ENCODE measurements at regions not wholly inside any gene's neighbourhood (a gene's known extent, or its start where the extent isn't known, plus 50 kb on each side); places are given as distances from the start of the nearest gene placed in this dataset.

- no peak for TF ChIP-seq CTCF (IDR thresholded peaks at IDR 0.05; ENCODE audit: low read length)
- no peak for TF ChIP-seq EZH2phosphoT487 (IDR thresholded peaks at IDR 0.05; ENCODE audit: low read length)
- TF ChIP-seq EZH2 (optimal IDR thresholded peaks at IDR 0.05; ENCODE audit: low read depth, low read length): no peak
- H2AFZ ChIP-seq (ENCODE audit: low read length): no peak overlapping the region
- H3K4me3 ChIP-seq (ENCODE audit: low read length): no peak overlapping the region
- H3F3A ChIP-seq (ENCODE audit: insufficient read depth, low read length): no peaks in the 10 kb centered on the region
- H3K4me2 ChIP-seq (ENCODE audit: low read depth, low read length): no peak overlapping the region
- H3K9me3 ChIP-seq (replicated peaks; ENCODE audit: insufficient read depth, low read length): no peaks in the 10 kb centered on the region
- H3K9me2 ChIP-seq (replicated peaks; ENCODE audit: insufficient read depth, low read length): no peaks in the 10 kb centered on the region
- no peaks in the 10 kb centered on the region for H3K4me1 ChIP-seq (ENCODE audit: low read length)
- H3K36me3 ChIP-seq (replicated peaks; ENCODE audit: insufficient read depth, low read length): no peaks in the 10 kb centered on the region
- H3K27me3 ChIP-seq (replicated peaks; ENCODE audit: insufficient read depth, low read length): no peaks in the 10 kb centered on the region
- no peak for DNase-seq
- H3K9ac ChIP-seq (ENCODE audit: low read length): no peak overlapping the region
- no peak overlapping the region for H3K27ac ChIP-seq (ENCODE audit: low read length)
- H4K20me1 ChIP-seq (ENCODE audit: insufficient read depth, low read length): no peaks in the 10 kb centered on the region
- H3K79me2 ChIP-seq (ENCODE audit: low read length): no peaks in the 10 kb centered on the region
Measured at GRCh38 chr2:40955635-40956034, 503.7 kb upstream of the SLC8A1 start.

DNA sequence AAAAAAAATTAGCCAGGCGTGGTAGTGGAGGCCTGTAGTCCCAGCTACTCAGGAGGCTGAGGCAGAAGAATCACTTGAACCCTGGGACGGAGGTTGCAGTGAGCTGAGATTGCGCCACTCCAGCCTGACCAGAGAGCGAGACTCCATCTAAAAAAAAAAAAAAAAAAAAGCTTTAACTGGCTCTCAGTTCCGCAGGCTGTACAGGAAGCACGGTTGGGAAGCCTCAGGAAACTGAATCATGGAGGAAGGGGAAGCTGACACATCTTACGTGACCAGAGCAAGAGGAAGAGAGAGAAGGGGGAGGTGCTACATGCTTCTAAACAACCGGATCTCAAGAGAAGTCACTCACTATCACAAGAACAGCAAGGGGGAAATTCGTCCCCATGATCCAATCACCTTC lies 505.6 kb upstream of the SLC8A1 start:
- TF ChIP-seq CTCF (IDR thresholded peaks at IDR 0.05; ENCODE audit: low read length) (no peak), EZH2phosphoT487 (IDR thresholded peaks at IDR 0.05; ENCODE audit: low read length) (no peak), EZH2 (optimal IDR thresholded peaks at IDR 0.05; ENCODE audit: low read depth, low read length) (no peak)
- Histone ChIP-seq H3K27ac (ENCODE audit: low read length) (no peak overlapping the region), H3K9me2 (replicated peaks; ENCODE audit: insufficient read depth, low read length) (no peaks in the 10 kb centered on the region), H3K79me2 (ENCODE audit: low read length) (no peaks in the 10 kb centered on the region), H3K27me3 (replicated peaks; ENCODE audit: insufficient read depth, low read length) (no peaks in the 10 kb centered on the region), H3K4me1 (ENCODE audit: low read length) (no peaks in the 10 kb centered on the region), H2AFZ (ENCODE audit: low read length) (no peak overlapping the region), H4K20me1 (ENCODE audit: insufficient read depth, low read length) (no peaks in the 10 kb centered on the region), H3F3A (ENCODE audit: insufficient read depth, low read length) (no peaks in the 10 kb centered on the region), H3K4me3 (ENCODE audit: low read length) (no peak overlapping the region), H3K9me3 (replicated peaks; ENCODE audit: insufficient read depth, low read length) (no peaks in the 10 kb centered on the region), H3K9ac (ENCODE audit: low read length) (no peak overlapping the region), H3K36me3 (replicated peaks; ENCODE audit: insufficient read depth, low read length) (no peaks in the 10 kb centered on the region), H3K4me2 (ENCODE audit: low read depth, low read length) (no peak overlapping the region)
- no peak for DNase-seq

GRCh38 chr2:40962026-40962425 lies 510.1 kb upstream of the SLC8A1 start:
- Histone ChIP-seq H3K4me2 (ENCODE audit: low read depth, low read length) (no peak overlapping the region), H3K9me3 (replicated peaks; ENCODE audit: insufficient read depth, low read length) (no peaks in the 10 kb centered on the region)
- no peak for DNase-seq

More at GRCh38 chr2:40962026-40962425, 510.1 kb upstream of the SLC8A1 start:
- no peaks in the 10 kb centered on the region for H3K9me2 ChIP-seq (replicated peaks; ENCODE audit: insufficient read depth, low read length)
- H3K27ac ChIP-seq (ENCODE audit: low read length): no peak overlapping the region
- H2AFZ ChIP-seq (ENCODE audit: low read length): no peak overlapping the region
- no peaks in the 10 kb centered on the region for H3K36me3 ChIP-seq (replicated peaks; ENCODE audit: insufficient read depth, low read length)
- H3K79me2 ChIP-seq (ENCODE audit: low read length): no peaks in the 10 kb centered on the region
- H4K20me1 ChIP-seq (ENCODE audit: insufficient read depth, low read length): no peaks in the 10 kb centered on the region
- H3F3A ChIP-seq (ENCODE audit: insufficient read depth, low read length): no peaks in the 10 kb centered on the region
- no peaks in the 10 kb centered on the region for H3K4me1 ChIP-seq (ENCODE audit: low read length)
- H3K27me3 ChIP-seq (replicated peaks; ENCODE audit: insufficient read depth, low read length): no peaks in the 10 kb centered on the region
- no peak for TF ChIP-seq CTCF (IDR thresholded peaks at IDR 0.05; ENCODE audit: low read length)
- TF ChIP-seq EZH2phosphoT487 (IDR thresholded peaks at IDR 0.05; ENCODE audit: low read length): no peak
- no peak for TF ChIP-seq EZH2 (optimal IDR thresholded peaks at IDR 0.05; ENCODE audit: low read depth, low read length)
- no peak overlapping the region for H3K4me3 ChIP-seq (ENCODE audit: low read length)
- no peak overlapping the region for H3K9ac ChIP-seq (ENCODE audit: low read length)

All from MM.1S (cell line).